CD14-positive monocyte (primary cell): ENCODE measurements at regions not wholly inside any gene's neighbourhood (a gene's known extent, or its start where the extent isn't known, plus 50 kb on each side); places are given as distances from the start of the nearest gene placed in this dataset.
"Not testable (repeated sequence)": the region's sequence is repeated elsewhere in the genome, so short reads cannot be mapped to it uniquely, and the experiment has no call there.

Experiments
- DNase-seq, 3 donors: peaks; one replicate each; pipeline ENCODE4 v3.0.0-alpha.2; 2011 to 2022
- H2AFZ ChIP-seq: 2 replicates; pipeline ENCODE4 v1.6.0; 2012; ENCODE audit warnings: mild to moderate bottlenecking, low read depth, low read length, inconsistent platforms; ENCODE audit not compliant: insufficient read depth, poor library complexity, severe bottlenecking
- H3K27ac ChIP-seq, 2 donors: 1 replicate in 1 of 2; 2 replicates in 1 of 2; pipeline ENCODE4 v1.5.1; 2012 to 2013; ENCODE audit warnings: low read length in 2 of 2, control low read depth in 1 of 2, inconsistent platforms in 1 of 2, low read depth in 1 of 2, mild to moderate bottlenecking in 1 of 2
- H3K27me3 ChIP-seq, 2 donors: one replicate each; pipeline versions ENCODE4 v1.6.0 to v1.6.1; 2011 to 2013; ENCODE audit warnings: low read length in 2 of 2; ENCODE audit not compliant: control insufficient read depth in 2 of 2, insufficient read depth in 2 of 2
- H3K36me3 ChIP-seq, 2 donors: replicated peaks in 1 of 2; 1 replicate in 1 of 2; 2 replicates in 1 of 2; pipeline versions ENCODE4 v1.5.1 to v1.6.1; 2012 to 2013; ENCODE audit warnings: low read length in 2 of 2, control low read depth in 1 of 2, inconsistent platforms in 1 of 2, mild to moderate bottlenecking in 1 of 2; ENCODE audit not compliant: insufficient read depth in 2 of 2, control insufficient read depth in 1 of 2
- H3K4me1 ChIP-seq, 2 donors: 1 replicate in 1 of 2; 2 replicates in 1 of 2; pipeline versions ENCODE4 v1.5.1 to v1.6.1; 2012 to 2013; ENCODE audit warnings: low read length in 2 of 2, control low read depth in 1 of 2, inconsistent platforms in 1 of 2, mild to moderate bottlenecking in 1 of 2, moderate library complexity in 1 of 2; ENCODE audit not compliant: insufficient read depth in 2 of 2, control insufficient read depth in 1 of 2
- H3K4me2 ChIP-seq: replicated peaks from 2 replicates; pipeline ENCODE3; 2012; ENCODE audit warnings: low read length, moderate library complexity, mild to moderate bottlenecking; ENCODE audit not compliant: poor library complexity, severe bottlenecking; ENCODE audit errors: extremely low read depth
- H3K4me3 ChIP-seq, 3 experiments: fragments of 200-600 bp in 1 of 3; sonication (generic) in 1 of 3; replicated peaks in 1 of 3; 1 replicate in 2 of 3; 2 replicates in 1 of 3; pipeline ENCODE4 v1.5.1; 2011 to 2013; ENCODE audit warnings: low read length in 3 of 3, mild to moderate bottlenecking in 3 of 3, control low read depth in 2 of 3, low read depth in 2 of 3, inconsistent platforms in 1 of 3, moderate library complexity in 1 of 3
- H3K79me2 ChIP-seq: 2 replicates; pipeline ENCODE4 v1.6.0; 2012; ENCODE audit warnings: mild to moderate bottlenecking, control low read depth, inconsistent platforms, low read length, moderate library complexity; ENCODE audit not compliant: insufficient read depth
- H3K9ac ChIP-seq: 2 replicates; pipeline ENCODE4 v1.6.0; 2017; ENCODE audit warnings: low read length, mild to moderate bottlenecking; ENCODE audit not compliant: insufficient read depth, poor library complexity, severe bottlenecking
- H3K9me3 ChIP-seq, 2 donors: replicated peaks in 1 of 2; 1 replicate in 1 of 2; 2 replicates in 1 of 2; pipeline versions ENCODE4 v1.5.1 to v1.6.1; 2012 to 2013; ENCODE audit warnings: low read length in 2 of 2, control low read depth in 1 of 2; ENCODE audit not compliant: control insufficient read depth in 1 of 2, insufficient read depth in 1 of 2
- H4K20me1 ChIP-seq: 2 replicates; pipeline ENCODE4 v1.6.0; 2012; ENCODE audit warnings: mild to moderate bottlenecking, low read length, control low read depth, moderate library complexity; ENCODE audit not compliant: insufficient read depth
- H3K27ac Mint-ChIP-seq, 7 donors: one replicate each; pipeline ENCODE4 v1.8.0; 2020; ENCODE audit warnings: mild to moderate bottlenecking in 7 of 7, mixed read lengths in 7 of 7, moderate library complexity in 6 of 7, inconsistent platforms in 2 of 7
- H3K27me3 Mint-ChIP-seq, 3 donors: one replicate each; pipeline ENCODE4 v1.8.0; 2021 to 2022; ENCODE audit warnings: low read depth in 3 of 3, mild to moderate bottlenecking in 3 of 3, mixed read lengths in 3 of 3, moderate library complexity in 3 of 3, inconsistent platforms in 1 of 3
- H3K36me3 Mint-ChIP-seq, 2 donors: one replicate each; pipeline ENCODE4 v1.8.0; 2020; ENCODE audit warnings: mixed read lengths in 2 of 2, inconsistent platforms in 1 of 2, mild to moderate bottlenecking in 1 of 2
- H3K4me1 Mint-ChIP-seq: one replicate; pipeline ENCODE4 v1.8.0; 2020; ENCODE audit warnings: mild to moderate bottlenecking, mixed read lengths
- H3K4me3 Mint-ChIP-seq, 2 donors: one replicate each; pipeline ENCODE4 v1.8.0; 2020; ENCODE audit warnings: mild to moderate bottlenecking in 2 of 2, mixed read lengths in 2 of 2, moderate library complexity in 1 of 2
- H3K9me3 Mint-ChIP-seq, 7 donors: one replicate each; pipeline ENCODE4 v1.8.0; 2020 to 2022; ENCODE audit warnings: mixed read lengths in 7 of 7, mild to moderate bottlenecking in 6 of 7, moderate library complexity in 6 of 7, inconsistent platforms in 2 of 7
- WGBS: methylation state at CpG from one replicate; pipeline ENCODE4 v1.1.5; 2013; ENCODE audit warnings: missing lambda C conversion rate; ENCODE audit not compliant: insufficient coverage; 5-methylcytosine and 5-hydroxymethylcytosine counted together
- intact Hi-C, 2 donors: fragments of 100-400 bp; cut with micrococcal nuclease; formaldehyde crosslinking; loops; one replicate each; pipeline versions ENCODE4 v1.15.0 to v1.15.1; 2023
- TF ChIP-seq, protein P1 (sequence below): fragments of 200-600 bp; IDR thresholded peaks from one replicate; pipeline ENCODE4 v1.8.0; 2022; ENCODE audit warnings: antibody characterized with exemption, mild to moderate bottlenecking

DNA sequence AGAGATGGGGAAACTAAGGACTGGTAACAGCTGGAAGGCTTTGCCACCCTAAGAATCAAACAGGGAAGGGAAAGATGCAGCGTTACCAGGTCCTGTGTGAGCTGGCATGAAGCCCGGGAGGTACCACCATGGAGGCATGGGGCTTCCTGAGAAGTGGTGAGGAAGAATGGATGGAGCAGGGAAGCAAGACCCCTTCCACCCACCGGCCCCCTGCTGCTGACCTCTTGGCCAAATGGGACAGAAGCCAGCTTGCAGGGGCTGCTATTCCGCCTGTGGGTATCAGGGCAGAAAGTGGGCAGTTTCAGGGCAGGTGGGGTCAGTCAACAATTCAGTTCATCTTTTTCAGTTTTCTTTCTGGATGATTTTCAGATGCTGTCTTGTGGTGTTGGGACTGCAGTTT lies 1099.9 kb downstream of the TBC1D22A start:
- Histone ChIP-seq H3K4me2 (no peak overlapping the region), H3K4me1 (no peaks in the 10 kb centered on the region), H3K9ac (no peak overlapping the region), H3K9me3 (peaks cover 0 to 5% of the 10 kb centered on the region in 2 donors), H4K20me1 (no peaks in the 10 kb centered on the region), H3K27ac (no peak overlapping the region), H3K36me3 (no peaks in the 10 kb centered on the region), H3K27me3 (no peaks in the 10 kb centered on the region), H3K4me3 (no peak overlapping the region), H3K79me2 (no peaks in the 10 kb centered on the region), H2AFZ (no peak overlapping the region)
- no peak for DNase-seq
- Mint-ChIP-seq H3K4me1 (no peaks in the 10 kb centered on the region), H3K9me3 (peaks cover 0 to 6% (median 3%) of the 10 kb centered on the region in 7 donors), H3K36me3 (no peaks in the 10 kb centered on the region), H3K27ac (no peak overlapping the region), H3K27me3 (no peaks in the 10 kb centered on the region), H3K4me3 (no peak overlapping the region)
- TF ChIP-seq, protein P1, sequence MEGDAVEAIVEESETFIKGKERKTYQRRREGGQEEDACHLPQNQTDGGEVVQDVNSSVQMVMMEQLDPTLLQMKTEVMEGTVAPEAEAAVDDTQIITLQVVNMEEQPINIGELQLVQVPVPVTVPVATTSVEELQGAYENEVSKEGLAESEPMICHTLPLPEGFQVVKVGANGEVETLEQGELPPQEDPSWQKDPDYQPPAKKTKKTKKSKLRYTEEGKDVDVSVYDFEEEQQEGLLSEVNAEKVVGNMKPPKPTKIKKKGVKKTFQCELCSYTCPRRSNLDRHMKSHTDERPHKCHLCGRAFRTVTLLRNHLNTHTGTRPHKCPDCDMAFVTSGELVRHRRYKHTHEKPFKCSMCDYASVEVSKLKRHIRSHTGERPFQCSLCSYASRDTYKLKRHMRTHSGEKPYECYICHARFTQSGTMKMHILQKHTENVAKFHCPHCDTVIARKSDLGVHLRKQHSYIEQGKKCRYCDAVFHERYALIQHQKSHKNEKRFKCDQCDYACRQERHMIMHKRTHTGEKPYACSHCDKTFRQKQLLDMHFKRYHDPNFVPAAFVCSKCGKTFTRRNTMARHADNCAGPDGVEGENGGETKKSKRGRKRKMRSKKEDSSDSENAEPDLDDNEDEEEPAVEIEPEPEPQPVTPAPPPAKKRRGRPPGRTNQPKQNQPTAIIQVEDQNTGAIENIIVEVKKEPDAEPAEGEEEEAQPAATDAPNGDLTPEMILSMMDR = no peak
- intact Hi-C loops = no loop called here
- 86% methylated on average over 2 of the region's 4 CpGs for WGBS

DNA sequence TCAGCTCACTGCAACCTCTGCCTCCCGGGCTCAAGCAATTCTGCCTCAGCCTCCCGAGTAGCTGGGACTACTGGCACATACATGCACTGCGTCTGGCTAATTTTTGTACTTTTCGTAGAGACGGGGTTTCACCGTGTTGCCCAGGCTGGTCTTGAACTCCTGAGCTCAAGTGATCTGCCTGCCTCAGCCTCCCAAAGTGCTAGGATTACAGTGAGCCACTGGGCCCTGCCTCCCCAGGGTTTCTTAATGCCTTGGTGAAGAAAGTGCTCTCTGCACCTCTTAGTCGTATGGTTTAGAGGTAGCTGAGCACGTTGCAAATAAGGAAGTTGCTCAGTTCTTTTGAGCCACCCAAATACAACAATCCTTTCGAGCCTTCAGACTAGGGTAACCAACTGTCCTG lies 1098.5 kb downstream of the TBC1D22A start:
- H4K20me1 ChIP-seq, H3K27me3 ChIP-seq, H3K36me3 Mint-ChIP-seq, H3K4me3 ChIP-seq, H3K4me1 ChIP-seq, H3K79me2 ChIP-seq, H3K4me3 Mint-ChIP-seq, H3K9me3 ChIP-seq, H3K4me2 ChIP-seq, H3K27ac ChIP-seq, H3K9ac ChIP-seq, intact Hi-C loops, H3K36me3 ChIP-seq, H2AFZ ChIP-seq, H3K9me3 Mint-ChIP-seq, DNase-seq, H3K27ac Mint-ChIP-seq, H3K4me1 Mint-ChIP-seq, H3K27me3 Mint-ChIP-seq: not testable (repeated sequence)
- 96% methylated on average over 7 of the region's 9 CpGs for WGBS
